Renal cortical epithelial cell (primary cell): ENCODE measurements at regions not wholly inside any gene's neighbourhood (a gene's known extent, or its start where the extent isn't known, plus 50 kb on each side); places are given as distances from the start of the nearest gene placed in this dataset.
A peak's percentile ranks its signal among the peaks of the same experiment; 100 is the strongest.
"Not testable (repeated sequence)": the region's sequence is repeated elsewhere in the genome, so short reads cannot be mapped to it uniquely, and the experiment has no call there.

Experiments used
- DNase-seq: peaks from one replicate; pipeline ENCODE4 v3.0.0-alpha.2; 2011; ENCODE audit warnings: low read depth

DNA sequence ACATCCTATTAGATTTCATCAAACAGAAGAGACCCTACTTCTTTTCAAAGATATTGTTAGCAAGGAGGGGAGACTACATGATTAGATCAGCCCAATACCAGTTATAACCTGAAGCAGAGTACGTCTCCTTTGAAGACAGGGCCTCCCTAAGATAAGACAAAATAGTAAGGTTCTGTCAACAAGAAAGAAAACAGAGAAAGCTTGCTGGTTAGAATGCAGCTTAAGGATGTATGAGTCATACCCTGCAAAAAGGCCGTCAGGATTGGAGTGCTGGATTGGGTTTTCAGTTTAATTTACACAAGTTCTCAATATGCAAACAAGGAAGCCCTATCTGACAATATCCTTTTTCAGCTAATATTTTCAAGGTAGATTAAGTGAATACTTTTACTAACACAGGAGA lies 1581.2 kb upstream of the WWC1 start:
- DNase-seq = peak; percentile 28

GRCh38 chr5:166712447-166713185 lies 1578.8 kb upstream of the WWC1 start:
- DNase-seq = no peak

DNA sequence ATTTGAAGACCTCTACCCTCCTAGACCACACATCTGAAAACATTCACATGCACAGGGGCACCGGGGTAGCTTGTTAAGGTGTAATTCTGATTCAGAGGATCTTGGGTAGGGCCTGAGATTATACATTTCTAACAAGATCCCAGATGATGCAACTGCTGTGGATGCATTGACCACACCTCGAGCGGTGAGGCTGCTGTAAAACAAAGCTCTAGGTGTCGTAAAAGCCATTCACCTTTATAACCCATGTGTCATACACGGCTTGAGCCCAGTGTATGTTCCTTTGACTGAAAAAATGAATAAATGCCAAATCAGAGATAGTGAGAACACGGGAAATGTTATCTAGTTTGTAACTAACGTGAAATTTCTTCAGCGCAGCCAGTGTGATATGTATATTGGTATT lies 1578.2 kb upstream of the WWC1 start:
- DNase-seq = no peak

GRCh38 chr5:166716856-166717492 lies 1574.5 kb upstream of the WWC1 start:
- peak; percentile 86 for DNase-seq

DNA sequence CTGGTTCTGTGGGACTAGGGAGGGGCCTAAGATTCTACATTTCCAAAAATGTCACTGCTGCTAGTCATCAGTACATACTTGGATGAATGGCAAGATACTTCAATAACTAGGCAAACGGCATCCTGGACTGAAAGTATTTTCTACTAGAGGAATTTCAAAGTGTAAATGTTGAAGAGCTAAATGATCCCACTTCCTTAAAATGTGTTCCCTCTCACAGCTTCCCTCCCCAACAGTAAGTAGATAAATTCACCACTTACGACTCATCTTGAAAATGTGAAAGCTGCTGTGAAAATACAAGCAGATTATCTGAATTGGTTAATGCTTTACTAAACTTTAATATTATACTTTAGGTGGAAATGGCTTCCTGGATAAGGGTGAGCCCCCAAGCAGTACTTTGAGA lies 1571.5 kb upstream of the WWC1 start:
- peak; percentile 75 for DNase-seq

GRCh38 chr5:166722939-166723338 lies 1568.5 kb upstream of the WWC1 start:
- DNase-seq = peak; percentile 95

- DNase-seq = no peak
Measured at GRCh38 chr5:166724284-166724683, 1567.2 kb upstream of the WWC1 start.

DNA sequence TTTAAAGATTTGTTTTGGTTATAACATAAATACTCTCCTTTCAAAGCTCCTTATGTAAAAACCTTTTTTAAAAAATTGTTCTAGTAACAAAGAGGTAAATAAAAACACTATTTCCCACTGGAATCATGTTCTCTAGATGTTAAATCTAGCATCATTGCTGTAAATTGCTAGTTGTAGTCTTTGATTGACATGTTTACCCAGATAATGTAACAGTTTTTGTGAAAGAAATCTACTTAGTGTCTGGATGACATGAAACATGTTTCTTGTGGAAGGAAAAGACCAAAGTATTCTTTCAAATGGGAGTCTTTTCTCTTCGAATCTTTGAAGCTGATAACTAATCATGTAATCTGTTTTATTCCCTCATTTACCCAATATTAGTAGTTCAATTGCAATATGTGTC lies 1565.9 kb upstream of the WWC1 start:
- no peak for DNase-seq

DNA sequence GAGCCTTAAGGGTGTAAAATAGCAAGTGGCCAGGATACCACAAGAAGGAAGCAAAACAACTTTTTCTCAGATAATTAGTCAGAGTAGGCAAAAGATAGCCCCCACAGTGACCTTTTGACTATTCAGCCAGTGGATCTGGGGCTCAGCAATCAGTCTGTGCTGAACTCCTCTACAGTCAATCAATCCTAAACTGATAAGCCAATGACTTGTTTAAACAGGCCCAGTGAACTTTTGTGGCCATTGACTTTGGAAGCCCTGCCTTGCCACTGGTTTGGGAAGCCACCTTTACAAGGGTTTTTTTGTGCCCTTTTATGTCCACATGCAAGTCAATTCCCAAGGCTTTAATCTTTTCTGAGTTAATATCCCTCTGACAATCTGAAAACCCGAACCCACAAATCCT lies 1565.0 kb upstream of the WWC1 start:
- DNase-seq = no peak

GRCh38 chr5:166742951-166743350 lies 1548.5 kb upstream of the WWC1 start:
- DNase-seq = not testable (repeated sequence)

DNA sequence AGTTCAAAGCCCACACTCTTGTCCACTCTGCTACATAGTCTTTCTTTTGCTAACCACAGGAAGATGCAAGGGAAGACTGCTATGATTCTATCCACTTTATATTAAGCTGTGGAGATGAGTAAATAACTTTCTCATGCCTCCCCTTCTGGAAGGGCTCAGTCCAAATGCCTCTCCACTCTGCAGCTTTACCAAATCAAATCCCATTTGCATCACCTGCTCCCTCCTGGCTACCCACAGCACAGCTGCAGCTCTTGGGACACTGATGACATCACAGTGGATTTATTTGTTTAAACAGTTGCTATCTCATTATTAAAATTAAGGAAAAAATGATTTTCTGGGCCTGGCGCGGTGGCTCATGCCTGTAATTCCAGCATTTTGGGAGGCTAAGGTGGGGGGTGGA lies 1544.9 kb upstream of the WWC1 start:
- DNase-seq = no peak

DNA sequence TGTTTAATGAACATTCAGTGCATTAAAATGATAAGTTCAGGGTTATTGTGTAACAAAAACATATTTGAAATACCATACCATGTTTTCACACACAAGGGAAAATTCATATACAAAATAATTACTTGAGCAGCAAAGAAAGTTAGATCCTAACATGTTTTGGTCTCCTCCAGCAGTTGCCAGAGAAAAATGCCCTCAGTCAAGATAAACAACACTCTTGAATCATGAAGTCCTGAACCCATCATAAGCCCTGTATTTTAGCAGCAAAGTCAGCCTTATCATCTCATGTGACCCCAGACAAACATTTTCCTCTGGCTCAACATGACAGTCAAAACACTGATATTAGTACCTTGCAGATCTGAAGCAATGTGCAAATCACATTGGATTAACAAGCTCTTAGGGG lies 1541.1 kb upstream of the WWC1 start:
- DNase-seq = no peak

DNA sequence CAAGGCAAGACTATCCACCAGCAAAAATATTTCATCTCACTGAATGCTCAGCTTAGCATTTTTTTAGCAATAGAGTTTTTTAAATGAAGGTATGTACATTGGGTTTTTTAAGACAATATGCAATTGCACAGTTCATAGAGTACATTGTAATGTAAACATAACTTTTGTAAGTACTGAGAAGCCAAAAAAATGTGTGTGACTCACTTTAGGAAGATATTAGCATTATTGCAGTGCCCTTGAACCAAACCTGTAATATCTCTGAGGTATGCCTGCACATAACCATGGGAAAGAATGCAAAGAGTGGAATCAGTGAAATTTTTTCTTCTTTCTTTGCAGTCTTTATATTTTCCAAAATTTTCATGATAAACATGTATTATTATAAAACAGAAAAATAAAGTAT lies 1533.3 kb upstream of the WWC1 start:
- no peak for DNase-seq

DNA sequence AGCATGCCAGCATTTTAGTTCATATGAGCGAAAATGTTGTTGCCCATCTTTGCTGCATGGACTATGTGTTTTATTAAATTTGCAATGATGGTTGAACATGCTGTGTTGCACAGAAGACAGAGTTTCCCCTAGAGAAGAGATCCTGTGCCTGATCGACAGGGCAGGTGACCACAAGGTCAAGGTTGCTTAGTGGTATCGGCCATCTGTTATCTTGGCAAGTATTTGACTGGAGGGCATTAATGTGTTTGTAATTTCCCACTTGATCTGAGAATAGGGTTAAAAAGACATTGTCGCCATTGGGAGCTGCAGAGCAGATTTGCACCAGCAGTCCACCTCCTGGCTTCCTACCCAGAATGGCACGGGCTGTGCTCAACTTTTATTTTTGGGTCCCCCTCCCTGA lies 1523.6 kb upstream of the WWC1 start:
- DNase-seq = no peak

- peak; percentile 56 for DNase-seq
Measured at GRCh38 chr5:166768536-166768935, 1522.9 kb upstream of the WWC1 start.

DNA sequence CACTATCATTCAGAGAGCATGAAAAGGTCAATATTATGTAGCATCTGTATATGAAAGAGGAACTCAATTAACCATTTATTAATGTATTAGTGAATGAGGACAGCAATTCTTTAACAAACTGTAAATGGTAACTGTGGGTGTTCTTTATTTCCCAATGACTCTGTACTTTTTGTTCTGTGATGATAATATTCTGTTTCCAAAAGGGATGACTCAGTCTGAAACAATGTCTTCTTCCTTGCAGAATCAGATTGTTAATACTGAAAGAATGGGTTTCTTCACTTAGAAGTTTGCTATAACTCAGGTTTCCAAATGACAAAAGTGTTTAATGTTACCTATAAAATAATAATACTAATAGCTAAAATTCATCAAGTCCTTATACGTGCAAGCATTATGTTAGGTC lies 1518.7 kb upstream of the WWC1 start:
- peak; percentile 77 for DNase-seq

GRCh38 chr5:166781737-166782136 lies 1509.7 kb upstream of the WWC1 start:
- DNase-seq = no peak

DNA sequence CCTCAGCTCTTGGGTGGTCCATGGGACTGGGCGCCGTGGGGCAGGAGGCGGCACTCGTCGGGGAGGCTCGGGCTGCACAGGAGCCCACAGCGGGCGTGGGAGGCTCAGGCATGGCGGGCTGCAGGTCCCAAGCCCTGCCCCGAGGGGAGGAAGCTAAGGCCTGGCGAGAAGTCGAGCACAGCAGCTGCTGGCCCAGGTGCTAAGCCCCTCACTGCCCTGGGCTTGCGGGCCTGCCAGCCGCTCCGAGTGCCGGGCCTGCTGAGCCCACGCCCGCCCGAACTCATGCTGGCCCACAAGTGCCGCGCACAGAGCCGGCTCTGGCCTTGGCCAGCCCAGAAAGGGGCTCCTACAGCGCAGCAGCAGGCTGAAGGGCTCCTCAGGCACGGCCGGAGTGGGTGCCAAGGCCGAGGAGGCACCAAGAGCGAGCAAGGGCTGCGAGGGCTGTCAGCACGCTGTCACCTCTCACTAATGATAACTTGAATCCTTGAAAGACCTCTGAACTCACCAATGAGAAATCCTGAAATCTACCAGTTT lies 1506.8 kb upstream of the WWC1 start:
- no peak for DNase-seq

DNA sequence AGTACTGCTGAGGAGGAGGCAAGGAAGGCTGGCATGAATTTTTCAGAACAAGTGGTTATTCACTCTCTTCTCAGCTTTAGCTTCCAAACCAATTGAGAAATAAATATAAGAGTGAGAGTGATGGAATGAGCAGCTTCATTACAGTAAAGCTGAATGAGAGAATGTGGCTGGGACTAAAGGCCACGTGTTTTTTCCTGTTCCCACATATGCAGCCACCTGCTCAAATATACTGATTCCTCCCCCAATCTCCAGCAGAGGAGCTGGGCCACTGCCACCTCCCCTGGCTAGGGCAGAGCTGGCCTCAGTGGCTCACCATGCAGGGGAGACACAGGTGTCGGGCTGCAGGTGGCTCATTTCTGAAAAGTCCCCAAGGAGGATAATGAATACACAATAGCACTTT lies 1505.3 kb upstream of the WWC1 start:
- no peak for DNase-seq

DNA sequence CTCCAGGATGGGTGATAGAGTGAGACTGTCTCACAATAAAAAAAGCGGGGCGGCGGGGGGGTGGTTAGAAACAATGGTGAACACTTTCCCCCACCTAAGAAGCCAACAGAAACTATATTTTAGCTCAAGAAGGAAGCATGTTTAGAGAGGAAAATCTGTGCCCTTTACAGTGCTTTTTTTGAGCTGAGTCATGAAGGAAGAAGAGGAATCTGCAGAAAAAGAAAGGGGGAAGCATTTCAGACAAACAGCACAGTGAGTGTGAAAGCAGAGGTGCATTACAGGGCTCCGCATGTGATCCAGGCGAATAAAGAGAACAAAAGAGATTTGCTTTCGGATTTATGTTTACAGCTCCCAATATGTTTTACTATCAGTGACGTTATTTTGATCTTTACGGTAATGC lies 1504.6 kb upstream of the WWC1 start:
- no peak for DNase-seq

DNA sequence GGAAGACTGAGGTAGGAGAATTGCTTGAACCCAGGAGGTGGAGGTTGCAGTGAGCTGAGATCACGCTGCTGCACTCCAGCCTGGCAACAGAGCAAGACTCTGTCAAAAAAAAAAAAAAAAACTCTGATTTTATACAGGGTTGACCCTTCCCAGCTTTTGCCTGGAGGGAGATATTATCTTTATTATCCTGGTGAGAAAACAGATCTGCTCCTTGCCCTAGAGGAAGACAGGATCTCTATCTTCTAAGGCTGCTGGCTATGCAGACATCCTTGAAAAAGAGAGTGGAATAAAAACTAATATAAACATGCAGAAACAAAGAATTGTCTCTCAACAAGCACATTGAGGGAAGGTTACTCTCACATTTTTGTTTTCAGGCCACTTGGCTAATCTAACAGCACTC lies 1503.4 kb upstream of the WWC1 start:
- no peak for DNase-seq

- no peak for DNase-seq
Measured at GRCh38 chr5:166795756-166796155, 1495.7 kb upstream of the WWC1 start.

- no peak for DNase-seq
Measured at GRCh38 chr5:166803058-166803457, 1488.4 kb upstream of the WWC1 start.

GRCh38 chr5:166804223-166804622 lies 1487.2 kb upstream of the WWC1 start:
- DNase-seq = not testable (repeated sequence)
